Esophagus muscularis mucosa (tissue), 4 donors: ENCODE measurements at regions not wholly inside any gene's neighbourhood (a gene's known extent, or its start where the extent isn't known, plus 50 kb on each side); places are given as distances from the start of the nearest gene placed in this dataset.

Experiments used
- DNase-seq: peaks from one replicate; pipeline ENCODE4 v3.0.0-alpha.2; 2017; ENCODE audit errors: extremely low spot score
- H3K27ac ChIP-seq, 4 donors: fragments of 200-600 bp; sonication (generic); replicated peaks in 1 of 4; 1 replicate in 3 of 4; 2 replicates in 1 of 4; pipeline ENCODE4 v1.5.1; 2016 to 2019; ENCODE audit warnings: mild to moderate bottlenecking in 1 of 4
- H3K27me3 ChIP-seq, 4 donors: fragments of 200-600 bp; sonication (generic); one replicate each; pipeline versions ENCODE4 v1.5.1 to v1.6.0; 2016 to 2019
- H3K36me3 ChIP-seq, 4 donors: fragments of 200-600 bp; sonication (generic); one replicate each; pipeline ENCODE4 v1.5.1; 2016 to 2019
- H3K4me1 ChIP-seq, 4 donors: fragments of 200-600 bp; sonication (generic); one replicate each; pipeline ENCODE4 v1.5.1; 2016 to 2019
- H3K4me3 ChIP-seq, 4 donors: fragments of 200-600 bp; sonication (generic); 1 replicate in 2 of 4; 2 replicates in 2 of 4; pipeline ENCODE4 v1.5.1; 2016 to 2019; ENCODE audit warnings: mild to moderate bottlenecking in 4 of 4, moderate library complexity in 1 of 4
- H3K9me3 ChIP-seq, 4 donors: fragments of 200-600 bp; sonication (generic); 1 replicate in 3 of 4; 2 replicates in 1 of 4; pipeline ENCODE4 v1.5.1; 2016 to 2019
- CTCF ChIP-seq, 3 experiments: fragments of 200-600 bp in 2 of 3; fragments of 450-650 bp in 1 of 3; sonication (generic) in 2 of 3; IDR thresholded peaks; one replicate each; pipeline ENCODE4 v1.5.1; 2017 to 2019; ENCODE audit warnings: antibody characterized with exemption in 3 of 3, mild to moderate bottlenecking in 2 of 3, moderate library complexity in 1 of 3
- EP300 ChIP-seq: sonication (generic); formaldehyde crosslinking; IDR thresholded peaks from one replicate; pipeline ENCODE4 v1.6.1; 2017; ENCODE audit warnings: antibody characterized with exemption
- POLR2A ChIP-seq: fragments of 450-650 bp; IDR thresholded peaks from one replicate; pipeline ENCODE4 v1.6.1; 2017; ENCODE audit warnings: antibody characterized with exemption, moderate library complexity, mild to moderate bottlenecking, low read depth
- POLR2AphosphoS5 ChIP-seq, 2 donors: sonication (generic); formaldehyde crosslinking; IDR thresholded peaks; one replicate each; pipeline ENCODE4 v1.6.1; 2017; ENCODE audit warnings: antibody characterized with exemption in 2 of 2
- WGBS: methylation state at CpG from one replicate; pipeline ENCODE4 v1.1.5; 2018; 5-methylcytosine and 5-hydroxymethylcytosine counted together
- intact Hi-C: fragments of 100-400 bp; cut with DNase I; formaldehyde crosslinking; loops from one replicate; pipeline ENCODE4 v1.15.1; 2023

- intact Hi-C loops: loop anchor here (5.0 kb wide), 1 partner anchor 35 kb away; no protein-coding TSS in a partner anchor
- Histone ChIP-seq H3K27ac (no peak overlapping the region), H3K4me1 (peaks cover 4 to 16% (median 6%) of the 10 kb centered on the region in 4 donors), H3K36me3 (peaks cover 0 to 52% (median 33%) of the 10 kb centered on the region in 4 donors), H3K4me3 (no peak overlapping the region), H3K9me3 (no peaks in the 10 kb centered on the region), H3K27me3 (no peaks in the 10 kb centered on the region)
- DNase-seq: no peak
- no peak for TF ChIP-seq POLR2AphosphoS5 (IDR thresholded peaks at IDR 0.05)
- no peak for TF ChIP-seq EP300
- TF ChIP-seq CTCF (IDR thresholded peaks at IDR 0.05): no peak
- TF ChIP-seq POLR2A: no peak
- WGBS: 93% methylated on average over 10 of the region's 15 CpGs
These were observed 245.4 kb upstream of the TPM1 start for GRCh38 chr15:62797171-62797570.

- Histone ChIP-seq H3K4me1 (peaks cover 4 to 16% (median 6%) of the 10 kb centered on the region in 4 donors), H3K27me3 (no peaks in the 10 kb centered on the region), H3K27ac (no peak overlapping the region), H3K4me3 (no peak overlapping the region), H3K36me3 (peaks cover 0 to 52% (median 33%) of the 10 kb centered on the region in 4 donors), H3K9me3 (no peaks in the 10 kb centered on the region)
- TF ChIP-seq EP300 (no peak), POLR2A (no peak), CTCF (IDR thresholded peaks at IDR 0.05) (no peak)
- 92% methylated on average over 5 of the region's 5 CpGs for WGBS
- DNase-seq: no peak
- intact Hi-C loops: loop anchor here (5.0 kb wide), 1 partner anchor 34 kb away; no protein-coding TSS in a partner anchor
These were observed 244.0 kb upstream of the TPM1 start for GRCh38 chr15:62798536-62798935.

- TF ChIP-seq POLR2A: no peak
- no peak for TF ChIP-seq POLR2AphosphoS5 (IDR thresholded peaks at IDR 0.05)
- no peak for TF ChIP-seq CTCF (IDR thresholded peaks at IDR 0.05)
- TF ChIP-seq EP300: no peak
- peaks cover 4 to 16% (median 6%) of the 10 kb centered on the region in 4 donors for H3K4me1 ChIP-seq
- peaks cover 0 to 55% (median 33%) of the 10 kb centered on the region in 4 donors for H3K36me3 ChIP-seq
- no peaks in the 10 kb centered on the region for H3K27me3 ChIP-seq
- no peaks in the 10 kb centered on the region for H3K9me3 ChIP-seq
- intact Hi-C loops: loop anchor here (5.0 kb wide), 1 partner anchor 33 kb away; no protein-coding TSS in a partner anchor
- DNase-seq: no peak
- no peak overlapping the region for H3K27ac ChIP-seq
- no peak overlapping the region for H3K4me3 ChIP-seq
- WGBS: 93% methylated on average over 6 of the region's 6 CpGs
These were observed 243.5 kb upstream of the TPM1 start for GRCh38 chr15:62799037-62799436.

- TF ChIP-seq POLR2A (no peak), CTCF (IDR thresholded peaks at IDR 0.05) (no peak), POLR2AphosphoS5 (IDR thresholded peaks at IDR 0.05) (peak in 1 of 2 donors; percentile 21)
- Histone ChIP-seq H3K27me3 (no peaks in the 10 kb centered on the region), H3K36me3 (peaks cover 0 to 61% (median 33%) of the 10 kb centered on the region in 4 donors), H3K4me1 (peaks cover 4 to 16% (median 6%) of the 10 kb centered on the region in 4 donors), H3K4me3 (no peak overlapping the region), H3K27ac (peak overlapping the region in 1 of 4 donors; percentile 2), H3K9me3 (no peaks in the 10 kb centered on the region)
- intact Hi-C loops: loop anchor here (5.0 kb wide), 1 partner anchor 32 kb away; no protein-coding TSS in a partner anchor
- 46% methylated on average over 3 of the region's 3 CpGs for WGBS
- no peak for DNase-seq
These were observed 242.6 kb upstream of the TPM1 start for GRCh38 chr15:62799919-62800318.

- TF ChIP-seq CTCF (IDR thresholded peaks at IDR 0.05): no peak
- no peak for TF ChIP-seq POLR2AphosphoS5 (IDR thresholded peaks at IDR 0.05)
- TF ChIP-seq POLR2A: no peak
- no peak for TF ChIP-seq EP300
- intact Hi-C loops: no loop called here
These were observed 239.9 kb upstream of the TPM1 start for GRCh38 chr15:62802612-62803011.

More at GRCh38 chr15:62802612-62803011, 239.9 kb upstream of the TPM1 start:
- Histone ChIP-seq H3K9me3 (no peaks in the 10 kb centered on the region), H3K27ac (no peak overlapping the region), H3K4me1 (peaks cover 4 to 16% (median 6%) of the 10 kb centered on the region in 4 donors), H3K36me3 (peaks cover 0 to 66% (median 40%) of the 10 kb centered on the region in 4 donors), H3K4me3 (no peak overlapping the region), H3K27me3 (no peaks in the 10 kb centered on the region)
- no peak for DNase-seq
- 90% methylated on average over 2 of the region's 2 CpGs for WGBS
